ENCODE measurements at regions not wholly inside any gene's neighbourhood (a gene's known extent, or its start where the extent isn't known, plus 50 kb on each side); places are given as distances from the start of the nearest gene placed in this dataset.
A peak's percentile ranks its signal among the peaks of the same experiment; 100 is the strongest.

DNA sequence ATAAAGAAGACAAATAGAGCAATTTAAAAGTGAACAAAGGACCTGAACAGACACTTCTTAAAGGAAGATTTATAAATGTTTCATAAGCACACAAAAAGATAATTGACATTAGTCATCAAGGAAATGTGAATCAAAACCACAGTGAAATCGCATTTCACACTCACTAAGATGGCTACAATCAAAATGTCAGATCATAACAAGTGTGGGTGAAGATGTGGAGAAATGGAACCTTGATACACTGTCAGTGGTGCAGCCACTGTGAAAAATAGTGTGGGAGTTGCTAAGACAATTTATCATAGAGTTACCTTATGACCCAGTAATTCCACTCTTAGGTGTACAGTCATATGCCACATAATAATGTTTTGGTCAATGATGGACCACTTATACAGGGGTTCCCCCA is 54.5 kb upstream of the HTR4 start:
- peak; percentile 19 for DNase-seq (ENCODE audit: low read depth in 2 of 2)

DNA sequence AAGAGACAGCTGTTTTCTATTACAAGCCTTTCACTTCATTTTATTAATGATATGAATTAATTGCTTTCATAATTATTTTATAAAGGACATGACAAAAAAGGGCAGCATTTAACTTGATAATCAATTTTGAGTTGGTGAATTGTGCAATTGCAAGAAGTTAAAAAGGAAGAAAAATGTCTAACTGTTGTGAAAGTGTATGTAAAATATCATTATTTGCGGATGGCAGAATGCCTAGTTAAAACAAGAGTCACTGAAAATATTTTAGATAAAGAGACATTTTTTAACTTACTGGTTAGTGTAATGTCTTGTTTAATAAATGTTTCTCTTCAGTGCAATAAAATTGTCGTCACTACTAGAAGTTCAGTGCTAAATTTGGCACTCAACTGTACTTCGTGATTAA is 57.6 kb upstream of the HTR4 start:
- no peak for DNase-seq (ENCODE audit: low read depth in 2 of 2)

DNA sequence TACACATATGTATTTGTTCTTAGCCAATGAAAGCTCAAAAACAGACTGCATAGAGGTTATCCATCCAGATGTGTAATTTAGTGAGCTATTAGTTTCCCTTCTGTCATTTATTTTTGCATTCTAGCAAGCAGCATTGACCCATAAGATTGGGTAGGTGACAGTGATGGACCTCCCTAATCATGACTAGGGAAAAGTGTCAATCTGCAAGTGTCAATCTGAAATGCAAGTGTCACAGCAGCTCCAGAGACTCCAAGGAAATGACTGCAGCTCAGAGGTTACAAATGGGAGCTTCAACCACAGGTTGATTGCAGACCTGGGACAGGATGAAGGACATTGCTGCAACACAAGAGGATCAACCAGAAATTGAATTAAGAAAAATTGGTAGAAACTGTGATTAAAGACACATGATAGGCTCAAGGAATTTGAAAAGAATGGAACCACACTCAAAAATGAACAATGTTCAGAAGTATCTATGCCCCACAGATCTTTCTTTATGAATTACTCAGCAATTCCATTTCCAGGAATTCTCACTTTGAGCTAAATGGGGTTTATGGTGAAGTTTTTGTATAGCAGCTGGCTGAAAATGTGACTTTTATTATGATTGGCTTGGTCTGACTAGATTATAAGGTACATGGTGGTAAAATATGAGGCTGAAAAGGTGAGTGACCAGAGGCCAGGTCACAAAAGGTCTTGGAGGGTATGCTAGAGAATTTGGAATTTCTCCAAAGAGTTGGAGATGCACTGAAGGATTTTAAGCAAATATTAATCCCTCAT is 59.6 kb upstream of the HTR4 start:
- no peak for DNase-seq (ENCODE audit: low read depth in 2 of 2)

DNA sequence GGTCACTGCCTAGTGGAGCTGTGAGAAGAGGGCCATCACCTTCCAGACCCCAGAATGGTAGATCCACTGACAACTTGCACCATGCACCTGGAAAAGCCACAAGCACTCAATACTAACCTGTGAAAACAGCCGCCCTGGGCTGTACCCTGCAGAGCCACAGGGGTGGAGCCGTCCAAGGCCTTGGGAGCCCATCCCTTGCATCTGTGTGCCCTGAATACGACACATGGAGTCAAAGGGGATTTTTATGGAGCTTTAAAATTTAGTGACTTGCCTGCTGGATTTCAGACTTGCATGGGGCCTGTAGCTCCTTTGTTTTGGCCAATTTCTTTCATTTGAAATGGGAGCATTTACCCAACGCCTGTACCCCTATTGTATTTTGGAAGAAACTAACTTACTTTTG is 62.4 kb upstream of the HTR4 start:
- no peak for DNase-seq (ENCODE audit: low read depth in 2 of 2)

DNA sequence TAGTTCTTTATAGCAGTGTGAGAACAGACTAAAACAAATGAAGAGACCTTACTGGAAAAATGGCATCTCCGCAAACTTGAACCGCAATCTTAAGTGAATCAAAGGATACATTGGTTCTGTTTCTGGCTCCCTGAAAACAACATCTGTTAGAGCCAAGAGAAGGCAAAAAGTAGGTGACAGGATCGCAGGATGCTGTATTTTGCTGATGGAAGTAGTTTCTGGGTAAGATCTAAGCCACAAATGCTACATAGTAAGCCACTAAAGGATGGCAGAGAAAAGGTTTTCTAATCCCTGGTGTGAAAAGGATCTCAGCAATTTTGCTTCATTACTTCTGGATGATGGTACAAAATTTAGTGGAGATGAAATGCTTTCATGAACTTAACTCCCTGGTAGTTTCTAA is 63.3 kb upstream of the HTR4 start:
- DNase-seq (ENCODE audit: low read depth in 2 of 2) = no peak

DNA sequence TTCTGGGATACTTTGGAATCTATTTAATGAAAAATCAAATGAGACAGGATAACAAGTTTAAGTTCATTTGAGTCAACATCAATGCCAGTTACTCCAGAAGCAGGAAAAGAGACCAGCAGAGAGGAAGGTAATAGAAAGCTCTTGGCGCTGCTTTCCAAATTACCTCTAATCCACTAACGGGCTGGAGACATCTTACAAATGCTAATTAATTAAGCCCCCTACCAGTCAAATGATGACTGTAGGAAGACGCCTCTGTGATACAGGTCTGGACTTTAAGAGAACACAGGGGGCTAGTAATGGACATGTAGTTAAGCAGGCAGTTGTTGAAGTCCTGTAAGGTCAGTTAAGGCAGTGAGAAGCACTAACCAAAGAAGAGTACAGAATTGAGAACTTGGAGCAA is 65.3 kb upstream of the HTR4 start:
- DNase-seq (ENCODE audit: low read depth in 2 of 2) = no peak

DNA sequence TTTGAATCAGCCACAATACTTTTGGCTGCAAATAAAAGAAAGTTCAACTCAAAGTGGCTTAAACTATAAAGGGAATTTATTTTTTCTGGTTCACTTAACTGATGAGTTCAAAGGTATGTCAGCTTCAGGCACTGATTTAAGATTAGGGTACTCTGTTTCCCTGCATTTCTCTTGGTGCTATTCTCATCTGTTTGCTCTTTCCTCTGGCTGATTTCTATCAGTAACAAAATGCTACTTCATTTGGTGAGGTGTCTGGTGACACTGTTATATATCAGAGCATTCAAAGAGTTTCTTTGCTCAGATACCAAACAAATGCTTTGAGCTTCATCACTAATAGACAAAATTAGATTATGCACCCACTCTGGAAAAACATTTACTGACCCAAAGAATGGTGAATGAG is 65.9 kb upstream of the HTR4 start:
- no peak for DNase-seq (ENCODE audit: low read depth in 2 of 2)

DNA sequence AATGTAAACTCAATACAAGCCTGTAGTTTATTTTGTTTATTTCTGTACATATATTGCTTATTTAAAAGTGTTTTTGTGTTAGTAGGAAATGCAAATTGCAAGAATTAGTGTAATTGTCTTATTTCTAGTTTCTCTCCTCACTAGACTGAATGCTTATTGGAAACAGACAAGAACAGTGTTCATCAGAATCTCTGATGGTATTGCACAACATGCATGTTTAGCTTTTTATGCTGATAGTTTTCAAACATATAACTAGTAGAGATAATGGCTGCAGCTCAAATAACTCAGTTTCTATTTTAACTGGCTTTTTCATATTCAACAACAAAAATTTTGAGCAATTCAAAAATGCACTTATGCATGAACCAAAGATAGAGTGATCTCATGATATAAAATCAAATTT is 68.8 kb upstream of the HTR4 start:
- DNase-seq (ENCODE audit: low read depth in 2 of 2) = no peak

DNA sequence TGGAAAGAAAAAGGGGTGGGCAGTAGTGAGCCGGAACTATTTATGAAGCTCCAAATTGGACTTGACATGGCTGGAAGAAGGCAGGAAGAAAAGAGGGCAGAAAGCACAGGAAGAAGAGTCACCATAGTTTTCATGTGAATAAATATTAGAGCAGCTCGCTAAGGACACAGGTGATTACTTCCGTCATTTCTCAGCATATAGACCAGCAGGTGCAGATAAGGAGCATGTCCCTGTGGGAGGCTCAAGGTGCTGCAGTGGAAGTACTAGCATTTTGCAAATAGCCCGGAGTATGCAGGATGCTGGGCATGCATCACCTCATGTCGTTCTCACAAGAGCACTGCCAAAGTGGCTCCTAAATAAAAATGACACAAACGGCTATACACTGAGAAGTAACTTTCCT is 71.3 kb upstream of the HTR4 start:
- no peak for DNase-seq (ENCODE audit: low read depth in 2 of 2)

DNA sequence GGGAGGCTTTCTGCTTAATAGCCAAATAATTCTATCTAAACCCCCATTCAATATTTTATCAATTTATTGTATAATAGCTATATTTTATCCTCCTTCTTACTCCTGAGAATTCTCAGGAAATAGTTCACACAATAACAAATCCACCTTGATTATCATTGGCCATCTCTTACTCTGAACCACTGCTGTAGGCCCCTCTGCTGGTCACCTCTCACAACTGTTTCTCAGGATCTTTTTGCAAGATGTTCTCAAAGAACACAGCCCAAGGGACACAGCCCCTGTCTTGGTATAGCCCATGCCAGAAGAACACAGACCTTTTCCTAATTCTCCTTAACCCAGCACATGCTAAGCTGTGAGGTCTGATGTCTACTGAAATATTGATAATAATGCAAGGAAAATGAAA is 74.9 kb upstream of the HTR4 start:
- DNase-seq (ENCODE audit: low read depth in 2 of 2) = no peak

DNA sequence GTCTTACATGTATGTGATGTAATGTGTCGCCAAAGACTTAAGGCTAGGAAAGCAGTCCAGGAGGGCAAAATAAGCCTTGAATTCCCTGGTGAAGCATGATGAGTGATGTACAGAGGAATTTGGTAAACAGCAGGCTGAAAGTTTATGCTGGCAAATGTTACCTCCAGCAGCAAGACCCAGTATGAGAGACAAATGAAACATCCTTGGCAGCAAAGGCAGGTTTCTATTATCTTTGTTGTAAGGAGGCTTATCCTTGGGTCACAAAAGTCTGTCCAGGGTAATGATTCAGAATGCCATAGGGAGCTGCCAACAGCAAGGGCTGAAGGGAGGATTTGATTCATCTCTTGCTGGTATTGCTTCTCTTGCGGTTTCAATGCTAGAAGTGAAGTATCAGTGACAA is 75.9 kb upstream of the HTR4 start:
- DNase-seq (ENCODE audit: low read depth in 2 of 2) = no peak

DNA sequence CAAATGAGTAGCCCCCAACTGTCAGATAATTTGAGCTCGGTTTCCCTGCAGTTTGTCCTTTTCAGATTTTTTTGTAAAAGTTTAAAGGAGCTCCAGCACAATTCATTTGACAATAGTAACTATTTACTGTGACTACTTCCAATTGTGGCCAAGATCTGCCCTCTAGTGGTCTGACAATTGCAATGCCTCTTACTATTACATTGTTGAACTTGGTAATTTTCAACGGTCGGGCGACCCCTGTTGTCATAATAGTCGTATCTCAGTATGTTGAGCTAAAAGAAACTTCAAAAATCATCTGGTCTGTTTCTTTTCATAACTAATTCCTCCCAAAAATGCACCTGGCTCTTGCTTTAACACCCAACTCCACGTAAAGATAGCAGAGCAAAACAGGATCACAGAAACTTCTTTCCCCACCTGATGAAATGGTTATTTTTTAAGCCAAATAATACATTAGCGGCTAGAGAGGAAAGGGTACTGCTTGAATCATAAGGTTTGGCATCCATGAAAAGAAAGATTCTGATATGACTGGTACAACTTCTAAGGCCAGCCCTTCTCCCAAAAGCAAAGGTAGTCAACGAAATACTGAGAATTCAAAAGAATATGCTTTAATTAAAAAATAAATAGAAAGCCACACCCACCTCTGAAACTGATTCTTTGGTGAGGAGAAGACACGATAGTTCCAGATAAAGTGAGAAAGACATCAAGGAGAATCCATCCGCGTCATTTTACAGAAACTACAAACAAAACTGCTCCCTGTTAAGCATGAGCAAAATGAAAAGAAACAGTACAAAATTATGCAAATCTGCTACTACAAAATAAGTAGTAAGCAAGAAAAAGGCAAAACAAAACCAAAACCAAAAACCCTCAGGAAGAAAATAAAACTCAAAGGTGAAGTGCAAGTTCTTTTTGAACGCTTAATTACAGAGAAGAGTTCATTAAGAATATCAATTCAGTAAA is 76.9 kb upstream of the HTR4 start:
- peak; percentile 22 to 52 for DNase-seq (ENCODE audit: low read depth in 2 of 2)

DNA sequence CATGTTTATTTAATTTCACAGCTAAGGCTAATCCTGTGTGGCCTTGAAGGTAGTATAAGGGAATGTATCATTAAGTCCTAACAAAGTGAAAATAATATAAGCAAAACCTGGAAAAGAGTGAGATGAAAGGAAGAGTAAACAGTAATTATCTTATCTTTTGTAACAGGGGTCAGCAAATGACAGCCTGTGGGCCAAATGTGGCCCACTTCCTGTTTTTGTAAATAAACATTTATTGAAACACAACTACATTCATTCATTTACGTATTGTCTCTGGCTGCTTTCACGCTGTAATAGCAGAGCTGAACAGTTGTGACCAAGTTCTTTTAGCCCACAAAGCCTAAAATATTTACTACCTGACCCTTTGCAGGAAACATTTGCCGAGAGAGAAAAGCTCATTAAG is 78.4 kb upstream of the HTR4 start:
- DNase-seq (ENCODE audit: low read depth in 2 of 2) = no peak

DNA sequence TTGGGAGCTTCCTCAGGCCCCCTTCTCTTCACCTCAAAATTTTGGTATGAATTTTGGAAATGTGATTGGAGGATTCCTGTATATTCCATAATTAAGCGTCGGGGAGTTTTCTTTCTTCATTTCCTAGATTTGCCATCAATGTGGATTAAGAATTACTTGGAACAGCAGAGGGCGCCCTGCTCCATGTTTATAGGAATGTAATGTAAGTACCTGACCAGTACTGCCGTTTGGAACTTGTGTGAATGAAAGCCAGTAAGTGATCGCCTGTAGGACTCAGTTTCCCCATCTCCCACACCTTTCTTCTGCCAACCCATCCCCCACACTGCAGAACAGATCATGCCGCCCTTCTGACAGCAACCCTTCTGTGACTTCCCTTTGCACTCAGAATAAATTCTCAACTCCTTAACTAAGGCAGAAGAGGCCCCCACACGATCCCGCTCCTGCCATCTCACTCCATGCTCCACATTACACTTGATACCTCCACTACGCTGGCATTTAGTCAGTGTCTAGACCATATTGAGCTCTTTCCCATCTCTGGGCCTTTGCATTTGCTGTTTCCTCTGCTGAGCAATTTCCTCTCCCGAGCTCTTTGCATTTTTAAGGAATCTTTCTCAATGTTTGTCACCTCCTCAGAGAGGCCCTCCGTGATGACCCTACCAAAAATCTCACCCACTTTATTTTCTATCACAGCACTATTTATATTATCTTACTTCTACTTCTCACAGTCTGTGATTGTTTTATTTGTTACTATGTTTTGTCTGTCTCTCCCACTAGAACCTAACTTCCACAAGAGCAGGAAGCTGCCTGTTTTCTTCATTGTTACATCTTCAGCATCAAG is 79.5 kb upstream of the HTR4 start:
- peak; percentile 17 to 37 for DNase-seq (ENCODE audit: low read depth in 2 of 2)

DNA sequence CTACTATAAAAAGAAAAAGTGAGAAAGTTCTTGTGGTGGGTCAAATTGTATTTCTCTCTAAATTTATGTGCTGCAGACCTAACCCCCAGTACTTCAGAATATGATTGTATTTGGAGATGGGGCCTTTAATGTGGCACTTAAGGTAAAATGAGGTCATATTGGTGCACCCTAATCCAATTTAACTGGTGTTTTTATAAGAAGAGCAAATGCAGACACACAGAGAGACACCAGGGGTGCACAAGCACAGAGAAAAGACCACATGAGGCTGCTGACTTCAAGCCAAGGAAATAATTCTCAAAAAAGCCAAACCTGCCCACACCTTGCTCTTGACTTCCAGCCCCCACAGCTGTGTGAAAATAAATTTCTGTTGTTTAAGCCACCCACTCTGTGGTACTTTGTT is 80.2 kb upstream of the HTR4 start:
- DNase-seq (ENCODE audit: low read depth in 2 of 2) = no peak

DNA sequence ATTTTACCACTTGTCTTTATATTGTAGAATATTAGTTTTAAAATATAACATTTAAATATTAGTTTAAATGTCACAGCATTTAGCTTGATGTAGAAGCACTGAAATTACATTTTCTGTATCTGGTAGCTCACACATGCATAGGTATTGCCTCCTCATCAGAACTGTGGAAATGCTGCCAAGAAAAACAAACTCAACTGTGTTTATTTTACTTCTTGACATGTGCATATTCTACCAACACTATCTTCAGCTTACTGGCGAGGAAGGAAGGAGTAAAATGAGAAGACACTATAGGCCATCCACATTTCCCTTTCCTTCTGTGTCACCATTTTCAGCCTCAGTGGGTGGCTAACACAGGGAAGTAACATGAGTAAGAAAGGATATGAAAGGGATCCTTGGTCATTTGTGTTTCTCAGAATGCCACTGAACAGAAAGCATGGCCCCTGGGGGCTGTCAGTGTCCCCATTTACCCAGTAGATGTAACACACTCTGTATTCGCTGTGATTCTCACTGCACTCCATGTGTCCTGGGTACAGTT is 81.0 kb upstream of the HTR4 start:
- DNase-seq (ENCODE audit: low read depth in 2 of 2) = no peak

DNA sequence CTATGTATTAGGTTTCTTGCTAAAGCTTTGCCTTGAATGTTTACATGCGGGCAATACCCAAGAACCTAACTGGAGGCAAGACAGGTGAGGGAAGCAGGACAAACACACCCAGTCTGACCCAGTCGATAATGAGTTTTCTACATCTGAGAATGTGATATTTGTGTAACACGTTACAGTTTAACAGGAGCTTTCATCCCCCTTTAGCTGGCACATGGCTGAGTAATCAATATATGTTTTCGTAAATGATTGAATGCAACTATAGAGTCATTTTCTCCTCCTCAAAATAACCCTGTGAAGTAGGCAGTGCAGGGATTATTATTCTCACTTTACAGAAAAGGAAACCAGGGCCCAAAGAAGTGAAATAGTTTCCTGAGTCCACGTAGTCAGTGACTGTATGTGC is 84.7 kb upstream of the HTR4 start:
- DNase-seq (ENCODE audit: low read depth in 2 of 2) = no peak

DNA sequence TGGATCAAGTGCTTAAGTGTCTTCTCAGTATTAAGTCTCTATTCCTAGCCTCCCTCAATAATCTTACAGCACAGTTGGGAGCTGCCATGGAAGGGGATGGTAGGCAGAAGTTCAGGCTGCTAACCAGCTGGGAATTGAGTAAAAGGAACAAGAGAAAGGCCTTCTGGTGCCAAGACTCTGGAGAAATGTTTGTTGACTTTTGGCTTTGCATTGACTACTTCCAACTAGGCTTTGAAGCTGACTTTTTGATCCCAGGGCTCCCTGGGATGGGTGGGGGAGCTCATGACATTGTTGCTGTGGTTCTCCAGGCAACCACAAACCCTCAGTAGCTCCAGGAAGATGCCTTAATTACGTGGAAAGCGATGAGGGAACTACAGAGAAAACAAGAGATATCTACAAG is 85.2 kb upstream of the HTR4 start:
- no peak for DNase-seq (ENCODE audit: low read depth in 2 of 2)

DNA sequence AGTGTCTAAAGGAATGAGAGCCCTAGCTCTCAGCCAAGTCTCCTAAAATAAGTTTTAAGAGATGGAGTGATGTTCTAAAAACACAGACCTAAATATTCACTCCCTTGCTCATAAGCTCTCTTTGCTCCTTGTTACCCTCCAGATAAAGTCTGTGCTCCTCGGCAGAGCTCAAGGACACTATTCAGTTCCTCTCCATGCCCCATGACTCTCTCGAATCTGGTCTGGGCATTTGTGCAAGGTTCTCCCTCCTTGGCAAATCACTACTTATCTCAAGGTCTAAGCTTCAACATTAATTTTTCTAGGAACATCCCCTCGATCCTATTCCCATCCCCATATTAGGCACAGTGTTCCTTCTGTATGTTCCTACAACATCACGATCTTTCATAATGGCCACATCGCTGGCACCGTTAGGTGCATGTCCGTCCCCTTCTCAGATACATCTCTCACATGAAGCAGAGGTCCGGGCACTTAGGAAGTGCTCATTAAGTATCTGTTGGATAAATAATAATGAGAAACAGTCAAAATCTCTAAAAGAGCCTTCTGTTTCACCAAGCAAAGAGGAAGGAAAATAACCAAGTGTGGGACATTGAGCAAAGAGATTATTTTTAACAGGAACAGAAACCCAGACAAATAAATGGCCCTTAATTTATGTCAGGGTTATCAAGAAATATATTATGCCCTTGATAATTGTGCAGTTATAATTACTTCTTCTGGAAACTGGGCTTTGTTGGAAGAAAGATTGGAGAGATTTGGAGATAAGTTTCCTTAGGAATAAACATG is 85.9 kb upstream of the HTR4 start:
- DNase-seq (ENCODE audit: low read depth in 2 of 2) = no peak

DNA sequence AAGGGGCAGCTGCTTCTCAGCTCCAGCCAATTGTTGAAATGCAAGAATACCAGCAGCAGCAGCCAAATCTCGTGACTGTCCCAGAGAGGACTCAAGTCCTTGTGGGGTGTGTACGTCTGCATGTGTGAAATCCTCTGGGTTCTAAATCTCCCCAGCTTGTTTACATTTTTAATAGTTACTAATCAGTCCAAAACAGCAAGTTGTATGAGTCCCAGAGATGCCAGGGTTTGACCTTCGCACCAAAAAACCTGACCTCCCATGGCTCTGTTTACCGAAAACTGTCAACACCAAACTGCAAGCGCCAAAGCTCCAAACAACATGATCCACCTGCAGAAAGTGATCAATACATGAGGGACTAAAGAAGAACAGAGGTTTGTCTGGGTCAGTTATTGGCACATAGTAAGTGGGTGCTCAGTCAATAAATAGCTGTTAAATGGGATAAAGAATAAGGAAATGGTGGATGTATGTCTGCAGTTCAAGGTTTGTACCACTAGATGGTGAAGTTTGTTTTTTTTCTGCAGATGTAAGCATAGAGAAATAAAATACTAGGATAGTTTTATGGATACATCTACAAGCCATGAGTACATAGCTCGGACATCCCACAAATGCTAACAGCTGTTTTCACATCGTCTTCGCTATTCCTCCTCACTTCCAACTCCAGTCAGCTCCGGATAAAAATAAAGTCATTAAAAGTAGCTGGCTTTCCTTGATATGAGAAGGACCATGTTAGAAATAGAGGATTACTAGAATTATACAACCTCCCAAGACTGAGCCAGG is 85.3 kb upstream of the ADRB2 start:
- DNase-seq (ENCODE audit: low read depth in 2 of 2) = no peak

All from stimulated activated CD8-positive, alpha-beta memory T cell treated with anti-CD3 and anti-CD28 coated beads, Interleukin-15, amount 100 ng/mL, for 48 hours (primary cell).